Colonic mucosa (tissue), 4 donors: ENCODE measurements at regions not wholly inside any gene's neighbourhood (a gene's known extent, or its start where the extent isn't known, plus 50 kb on each side); places are given as distances from the start of the nearest gene placed in this dataset.

ENCODE experiments used
- DNase-seq: peaks from one replicate; pipeline ENCODE4 v3.0.0-alpha.2; 2020
- H3K27ac ChIP-seq: fragments of 200-600 bp; one replicate; pipeline ENCODE4 v1.8.0; 2021
- H3K27me3 ChIP-seq: fragments of 200-600 bp; one replicate; pipeline ENCODE4 v1.8.0; 2021
- H3K36me3 ChIP-seq: fragments of 200-600 bp; one replicate; pipeline ENCODE4 v1.8.0; 2021
- H3K4me1 ChIP-seq: fragments of 200-600 bp; one replicate; pipeline ENCODE4 v1.8.0; 2021; ENCODE audit warnings: mild to moderate bottlenecking
- H3K4me3 ChIP-seq: fragments of 200-600 bp; one replicate; pipeline ENCODE4 v1.8.0; 2021
- H3K9ac ChIP-seq, 2 donors: one replicate each; pipeline ENCODE4 v1.7.0; 2013; ENCODE audit warnings: control low read depth in 2 of 2, low read depth in 2 of 2, low read length in 2 of 2
- H3K9me3 ChIP-seq: fragments of 200-600 bp; one replicate; pipeline ENCODE4 v1.8.0; 2021
- CTCF ChIP-seq: fragments of 200-600 bp; IDR thresholded peaks from one replicate; pipeline ENCODE4 v1.8.0; 2022; ENCODE audit warnings: antibody characterized with exemption, mild to moderate bottlenecking
- intact Hi-C: fragments of 100-400 bp; cut with DNase I; formaldehyde crosslinking; loops from one replicate; pipeline ENCODE4 v1.14.1; 2022
- donor health status: healthy.
- donor health status: DM: no; HTN: no; CAD: no.
- donor health status: DM: no; HTN: no; CAD: no.

- DNase-seq: no peak
- TF ChIP-seq CTCF: no peak
- H3K27me3 ChIP-seq: peaks cover 5% of the 10 kb centered on the region
- no peak overlapping the region for H3K4me3 ChIP-seq
- H3K4me1 ChIP-seq: no peaks in the 10 kb centered on the region
- intact Hi-C loops: no loop called here
- H3K27ac ChIP-seq: no peak overlapping the region
- H3K36me3 ChIP-seq: no peaks in the 10 kb centered on the region
- no peak overlapping the region for H3K9ac ChIP-seq
- H3K9me3 ChIP-seq: no peaks in the 10 kb centered on the region
These were observed 165.7 kb downstream of the MN1 start for GRCh38 chr22:27635852-27636251.

- Histone ChIP-seq H3K9me3 (no peaks in the 10 kb centered on the region), H3K9ac (no peak overlapping the region), H3K36me3 (no peaks in the 10 kb centered on the region), H3K27me3 (peaks cover 5% of the 10 kb centered on the region), H3K4me1 (no peaks in the 10 kb centered on the region), H3K4me3 (no peak overlapping the region), H3K27ac (no peak overlapping the region)
- intact Hi-C loops: no loop called here
- TF ChIP-seq CTCF: no peak
- DNase-seq: no peak
These were observed 164.6 kb downstream of the MN1 start for GRCh38 chr22:27636716-27637508.

DNA sequence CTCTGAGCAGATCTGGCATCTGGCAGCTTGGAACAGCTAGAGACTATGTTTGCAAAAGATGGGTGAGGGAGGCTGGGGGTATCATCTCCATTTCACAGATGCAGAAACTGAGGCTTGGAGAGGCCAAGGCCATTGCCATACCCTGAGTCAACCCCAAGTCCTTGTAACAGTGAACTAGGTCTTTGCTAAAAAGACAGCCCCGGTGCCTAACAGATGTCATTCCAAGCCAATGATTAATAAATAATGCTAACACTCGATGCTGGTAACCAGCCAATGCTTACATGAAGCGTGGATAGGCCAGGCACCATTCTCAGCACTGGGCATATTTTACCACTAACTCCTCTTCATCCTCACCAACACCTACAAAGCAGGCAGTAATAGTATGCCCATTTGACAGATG, 164.0 kb downstream of the MN1 start:
- Histone ChIP-seq H3K36me3 (no peaks in the 10 kb centered on the region), H3K9me3 (no peaks in the 10 kb centered on the region), H3K27ac (no peak overlapping the region), H3K27me3 (peaks cover 5% of the 10 kb centered on the region), H3K4me1 (no peaks in the 10 kb centered on the region), H3K4me3 (no peak overlapping the region), H3K9ac (no peak overlapping the region)
- intact Hi-C loops: no loop called here
- TF ChIP-seq CTCF: no peak
- DNase-seq: no peak

DNA sequence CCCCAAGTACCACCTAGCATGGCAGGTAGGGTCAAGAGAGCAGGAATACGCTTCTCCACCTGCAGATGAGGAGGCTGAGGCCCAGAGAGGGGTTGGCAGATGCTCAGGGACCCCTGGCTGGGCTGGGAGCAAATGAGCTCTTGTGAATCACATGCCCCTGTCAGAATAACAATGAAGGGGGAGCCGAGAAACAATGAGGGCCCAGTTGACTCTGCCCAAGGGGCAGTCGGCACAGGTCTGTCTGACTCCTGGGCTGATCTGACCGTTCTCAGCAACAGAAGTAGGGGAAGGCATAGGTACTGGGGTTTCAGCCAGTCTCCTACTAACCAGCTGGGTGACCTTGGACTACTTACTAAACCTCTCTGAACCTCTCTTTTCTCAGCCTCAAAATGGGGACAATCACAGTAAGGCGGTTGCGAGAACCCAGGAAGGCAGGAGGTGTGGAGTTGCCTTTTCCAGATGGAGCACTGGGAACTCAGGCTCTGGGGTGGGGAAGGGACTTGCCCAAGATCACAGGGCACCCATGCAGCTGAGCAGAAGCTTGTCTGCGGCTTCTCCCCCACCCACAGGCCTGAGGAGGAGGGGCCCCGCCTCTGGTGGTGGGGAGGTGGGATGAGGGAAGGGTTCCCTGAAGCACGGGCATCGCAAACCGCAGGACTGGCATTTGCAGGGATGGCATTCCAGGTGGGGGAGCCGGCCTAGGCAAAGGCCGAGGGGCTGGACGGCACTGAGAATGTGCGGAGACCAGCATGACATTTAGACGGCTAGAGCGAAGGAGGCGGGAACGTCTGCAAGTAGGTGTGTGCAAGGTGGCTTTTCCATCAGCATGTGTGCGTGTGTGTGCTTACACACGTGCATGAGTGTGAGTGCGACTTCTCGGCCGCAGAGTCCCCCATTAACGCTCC, 163.0 kb downstream of the MN1 start:
- Histone ChIP-seq H3K27ac (no peak overlapping the region), H3K36me3 (no peaks in the 10 kb centered on the region), H3K27me3 (no peaks in the 10 kb centered on the region), H3K4me1 (no peaks in the 10 kb centered on the region), H3K9me3 (no peaks in the 10 kb centered on the region), H3K9ac (no peak overlapping the region), H3K4me3 (no peak overlapping the region)
- no peak for DNase-seq
- intact Hi-C loops: no loop called here
- no peak for TF ChIP-seq CTCF

GRCh38 chr22:27639248-27640086, 162.1 kb downstream of the MN1 start:
- Histone ChIP-seq H3K9me3 (no peaks in the 10 kb centered on the region), H3K27ac (no peak overlapping the region), H3K36me3 (no peaks in the 10 kb centered on the region), H3K4me1 (no peaks in the 10 kb centered on the region), H3K4me3 (no peak overlapping the region), H3K27me3 (no peaks in the 10 kb centered on the region), H3K9ac (no peak overlapping the region)
- intact Hi-C loops: no loop called here
- no peak for TF ChIP-seq CTCF
- no peak for DNase-seq
